Naive thymus-derived CD8-positive, alpha-beta T cell (primary cell): ENCODE measurements at regions not wholly inside any gene's neighbourhood (a gene's known extent, or its start where the extent isn't known, plus 50 kb on each side); places are given as distances from the start of the nearest gene placed in this dataset.

Source experiments
- ATAC-seq, 2 donors: fragments of 150-1000 bp; cut with Tn5 transposase in 1 of 2; sonication (Bioruptor Pico), chemical (Tn5 transposase) in 1 of 2; 1 replicate in 1 of 2; 2 replicates in 1 of 2; pipeline ENCODE4 v1.10.0; 2021; ENCODE audit warnings: mild to moderate bottlenecking in 2 of 2, moderate library complexity in 2 of 2
- POLR2A ChIA-PET: fragments of 350-600 bp; sonication (Branson Sonifier 250); formaldehyde crosslinking; loops from one replicate; lab custom pipeline; 2021; ENCODE audit warnings: antibody characterized with exemption; lab: Charles Lee
- DNase-seq, 10 donors: peaks; one replicate each; pipeline versions ENCODE4 v3.0.0 to v3.0.0-alpha.2; 2020 to 2022
- H3K27ac Mint-ChIP-seq, 10 donors: one replicate each; pipeline ENCODE4 v1.8.0; 2020 to 2022; ENCODE audit warnings: mild to moderate bottlenecking in 10 of 10, mixed read lengths in 10 of 10, moderate library complexity in 4 of 10, inconsistent platforms in 1 of 10
- H3K27me3 Mint-ChIP-seq, 5 donors: one replicate each; pipeline ENCODE4 v1.8.0; 2021 to 2022; ENCODE audit warnings: mixed read lengths in 5 of 5
- H3K36me3 Mint-ChIP-seq, 3 donors: one replicate each; pipeline ENCODE4 v1.8.0; 2020 to 2022; ENCODE audit warnings: mixed read lengths in 3 of 3, mild to moderate bottlenecking in 2 of 3, inconsistent platforms in 1 of 3
- H3K4me1 Mint-ChIP-seq, 4 donors: one replicate each; pipeline ENCODE4 v1.8.0; 2021 to 2022; ENCODE audit warnings: mixed read lengths in 4 of 4
- H3K4me3 Mint-ChIP-seq, 10 donors: one replicate each; pipeline ENCODE4 v1.8.0; 2020 to 2022; ENCODE audit warnings: mild to moderate bottlenecking in 10 of 10, mixed read lengths in 10 of 10, moderate library complexity in 6 of 10, inconsistent platforms in 1 of 10
- H3K9me3 Mint-ChIP-seq, 9 donors: one replicate each; pipeline ENCODE4 v1.8.0; 2020 to 2022; ENCODE audit warnings: mixed read lengths in 9 of 9, mild to moderate bottlenecking in 3 of 9, inconsistent platforms in 1 of 9, moderate library complexity in 1 of 9

DNA sequence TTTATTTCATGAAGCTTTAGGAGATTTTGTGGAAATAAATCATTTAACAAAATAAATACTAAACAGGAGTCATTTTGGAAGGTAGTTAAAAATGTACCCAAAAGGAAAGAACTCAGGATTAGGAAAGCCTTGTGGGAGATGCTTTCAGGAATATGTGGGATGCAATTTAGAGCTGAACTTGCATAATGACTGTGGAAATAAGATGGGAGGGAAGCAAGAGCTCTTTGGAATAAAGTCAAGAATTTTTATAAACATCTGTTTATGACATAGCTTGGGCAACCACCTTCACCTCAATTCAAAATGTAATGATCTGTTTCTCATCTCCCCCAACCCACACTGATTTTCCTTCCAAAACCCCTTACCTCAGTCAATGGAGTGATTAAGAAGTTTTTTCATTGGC, 623.8 kb downstream of the FAT4 start:
- ATAC-seq = no peak
- POLR2A ChIA-PET = no interaction called here
- Mint-ChIP-seq H3K4me3 (no peak overlapping the region), H3K36me3 (peaks cover 0 to 3% (median 0%) of the 10 kb centered on the region in 3 donors), H3K27me3 (no peaks in the 10 kb centered on the region), H3K9me3 (peaks cover 3 to 52% (median 16%) of the 10 kb centered on the region in 9 donors), H3K27ac (no peak overlapping the region), H3K4me1 (no peaks in the 10 kb centered on the region)
- DNase-seq = no peak

- H3K27me3 Mint-ChIP-seq = no peaks in the 10 kb centered on the region
- no peaks in the 10 kb centered on the region for H3K36me3 Mint-ChIP-seq
- no peak for DNase-seq
- no peaks in the 10 kb centered on the region for H3K4me1 Mint-ChIP-seq
- H3K9me3 Mint-ChIP-seq = peaks cover 0 to 43% (median 15%) of the 10 kb centered on the region in 9 donors
- POLR2A ChIA-PET = no interaction called here
- H3K27ac Mint-ChIP-seq = no peak overlapping the region
- H3K4me3 Mint-ChIP-seq = no peak overlapping the region
- no peak for ATAC-seq
Observed at GRCh38 chr4:125940426-125940825, 625.7 kb downstream of the FAT4 start.

GRCh38 chr4:125944966-125945365, 630.2 kb downstream of the FAT4 start:
- Mint-ChIP-seq H3K36me3 (no peaks in the 10 kb centered on the region), H3K4me1 (no peaks in the 10 kb centered on the region), H3K4me3 (no peak overlapping the region), H3K27ac (no peak overlapping the region), H3K9me3 (peaks cover 0 to 23% (median 11%) of the 10 kb centered on the region in 9 donors), H3K27me3 (no peaks in the 10 kb centered on the region)
- POLR2A ChIA-PET = no interaction called here
- ATAC-seq = no peak
- DNase-seq = no peak

DNA sequence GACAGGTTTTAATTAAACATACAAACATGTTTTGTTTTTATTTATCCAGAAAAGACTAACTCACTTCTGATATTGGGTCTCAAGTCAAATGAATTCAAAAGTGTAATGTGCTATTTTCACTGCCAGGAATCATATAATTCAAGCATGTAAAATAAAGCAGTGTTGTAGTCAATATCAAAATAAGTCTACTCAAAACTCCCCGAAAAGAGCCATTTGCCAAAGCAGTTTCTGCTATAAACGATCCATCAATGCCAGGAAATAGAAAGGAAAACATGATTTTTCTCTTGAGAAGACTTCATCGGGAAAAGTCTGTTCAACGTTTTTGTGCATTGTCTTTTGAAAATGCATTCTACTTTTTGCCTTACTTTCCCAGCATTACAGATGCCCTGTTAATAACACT, 633.3 kb downstream of the FAT4 start:
- Mint-ChIP-seq H3K9me3 (peaks cover 0 to 11% (median 2%) of the 10 kb centered on the region in 9 donors), H3K4me3 (no peak overlapping the region), H3K27me3 (no peaks in the 10 kb centered on the region), H3K27ac (no peak overlapping the region), H3K4me1 (no peaks in the 10 kb centered on the region), H3K36me3 (no peaks in the 10 kb centered on the region)
- DNase-seq (no peak), ATAC-seq (no peak)
- POLR2A ChIA-PET = no interaction called here

DNA sequence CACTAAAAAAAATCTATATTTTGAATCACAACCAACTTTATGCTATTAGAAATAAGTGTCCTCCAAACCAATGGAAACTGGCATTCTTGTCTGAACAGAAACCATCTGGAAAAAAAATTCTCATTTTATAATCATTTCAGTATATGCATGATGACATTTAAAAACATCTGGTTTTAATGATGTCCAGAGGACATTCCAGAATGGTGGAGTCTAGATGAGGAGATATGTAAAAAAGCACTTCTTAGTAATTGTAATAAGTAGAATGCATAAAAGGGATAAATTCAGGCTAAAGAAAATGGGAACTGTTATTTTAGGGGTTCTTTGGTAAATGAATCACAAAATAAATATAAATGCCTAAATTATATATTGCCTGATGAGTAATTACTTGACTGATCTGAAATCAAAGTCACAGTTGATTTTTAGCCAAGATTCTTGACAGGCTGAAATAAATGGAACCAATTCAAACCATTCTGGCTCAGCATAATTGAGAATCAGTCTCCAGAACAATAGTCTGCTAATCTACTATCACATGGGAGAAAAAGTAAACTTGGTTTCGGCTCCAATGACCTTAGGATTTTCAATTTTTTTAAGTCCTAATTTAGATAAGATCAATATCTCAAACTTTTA, 636.6 kb downstream of the FAT4 start:
- Mint-ChIP-seq H3K27ac (no peak overlapping the region), H3K4me3 (no peak overlapping the region), H3K36me3 (no peaks in the 10 kb centered on the region), H3K9me3 (peaks cover 0 to 11% (median 1%) of the 10 kb centered on the region in 9 donors), H3K27me3 (no peaks in the 10 kb centered on the region), H3K4me1 (no peaks in the 10 kb centered on the region)
- DNase-seq (no peak), ATAC-seq (no peak)
- POLR2A ChIA-PET = no interaction called here

DNA sequence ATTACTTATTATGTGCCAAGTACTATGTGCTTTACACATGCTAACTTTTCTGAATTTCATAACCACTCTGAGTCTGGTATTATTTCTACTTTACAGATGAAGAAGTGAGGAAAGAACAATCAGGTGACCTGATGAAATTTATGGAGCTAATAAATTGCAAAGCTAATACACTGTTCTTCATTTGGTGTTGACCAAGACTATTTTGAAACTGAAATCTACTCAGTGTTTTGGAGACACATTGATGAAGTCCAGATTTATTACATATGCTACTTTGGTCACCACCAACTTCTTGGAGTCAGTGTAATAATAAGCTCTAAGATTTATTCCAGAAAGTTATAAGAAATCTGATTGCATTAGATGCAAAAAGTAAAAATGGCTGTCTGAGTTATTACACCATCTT, 637.9 kb downstream of the FAT4 start:
- H3K4me3 Mint-ChIP-seq = no peak overlapping the region
- no peaks in the 10 kb centered on the region for H3K27me3 Mint-ChIP-seq
- no peaks in the 10 kb centered on the region for H3K4me1 Mint-ChIP-seq
- ATAC-seq (no peak), DNase-seq (no peak)
- no peak overlapping the region for H3K27ac Mint-ChIP-seq
- no peaks in the 10 kb centered on the region for H3K36me3 Mint-ChIP-seq
- peaks cover 0 to 14% (median 0%) of the 10 kb centered on the region in 9 donors for H3K9me3 Mint-ChIP-seq
- POLR2A ChIA-PET = no interaction called here

DNA sequence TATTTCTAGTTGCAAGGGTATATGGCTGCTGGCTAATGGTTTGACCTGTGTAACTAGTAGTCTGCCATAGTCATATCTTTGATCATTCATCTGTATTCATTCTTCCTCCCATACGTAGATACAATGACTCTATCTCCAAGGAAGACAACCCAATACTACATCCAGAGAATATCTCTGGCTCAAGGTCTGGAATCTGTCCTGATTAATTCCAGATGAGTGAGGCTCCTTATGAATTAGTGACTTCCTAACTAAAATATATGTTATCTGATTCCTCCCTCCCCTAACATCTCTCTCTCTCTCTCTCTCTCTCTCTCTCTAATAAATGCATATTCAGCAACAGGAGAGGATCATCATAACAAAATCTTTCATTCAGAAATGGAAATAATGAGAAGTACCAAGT, 641.5 kb downstream of the FAT4 start:
- H3K27me3 Mint-ChIP-seq = no peaks in the 10 kb centered on the region
- no peak for DNase-seq
- H3K4me3 Mint-ChIP-seq = no peak overlapping the region
- peaks cover 0 to 19% (median 3%) of the 10 kb centered on the region in 9 donors for H3K9me3 Mint-ChIP-seq
- H3K27ac Mint-ChIP-seq = no peak overlapping the region
- no peaks in the 10 kb centered on the region for H3K4me1 Mint-ChIP-seq
- H3K36me3 Mint-ChIP-seq = no peaks in the 10 kb centered on the region
- POLR2A ChIA-PET = no interaction called here
- no peak for ATAC-seq

- H3K27me3 Mint-ChIP-seq = no peaks in the 10 kb centered on the region
- POLR2A ChIA-PET = no interaction called here
Observed at GRCh38 chr4:125958519-125958918, 643.8 kb downstream of the FAT4 start.

GRCh38 chr4:125961626-125962025, 646.9 kb downstream of the FAT4 start:
- ATAC-seq (no peak), DNase-seq (no peak)
- H3K9me3 Mint-ChIP-seq = peaks cover 0 to 33% (median 14%) of the 10 kb centered on the region in 9 donors

More at GRCh38 chr4:125958519-125958918, 643.8 kb downstream of the FAT4 start:
- Mint-ChIP-seq H3K36me3 (no peaks in the 10 kb centered on the region), H3K27ac (no peak overlapping the region), H3K4me1 (no peaks in the 10 kb centered on the region), H3K4me3 (no peak overlapping the region), H3K9me3 (peaks cover 0 to 40% (median 12%) of the 10 kb centered on the region in 9 donors)
- no peak for ATAC-seq
- no peak for DNase-seq

GRCh38 chr4:125975861-125976397, 661.2 kb downstream of the FAT4 start:
- Mint-ChIP-seq H3K9me3 (peaks cover 0 to 18% (median 6%) of the 10 kb centered on the region in 9 donors), H3K27me3 (no peaks in the 10 kb centered on the region), H3K27ac (no peak overlapping the region), H3K36me3 (no peaks in the 10 kb centered on the region), H3K4me3 (no peak overlapping the region), H3K4me1 (no peaks in the 10 kb centered on the region)
- DNase-seq (no peak), ATAC-seq (no peak)
- POLR2A ChIA-PET = no interaction called here

More at GRCh38 chr4:125961626-125962025, 646.9 kb downstream of the FAT4 start:
- Mint-ChIP-seq H3K27me3 (no peaks in the 10 kb centered on the region), H3K27ac (no peak overlapping the region), H3K4me1 (no peaks in the 10 kb centered on the region), H3K36me3 (no peaks in the 10 kb centered on the region), H3K4me3 (no peak overlapping the region)
- POLR2A ChIA-PET = no interaction called here

DNA sequence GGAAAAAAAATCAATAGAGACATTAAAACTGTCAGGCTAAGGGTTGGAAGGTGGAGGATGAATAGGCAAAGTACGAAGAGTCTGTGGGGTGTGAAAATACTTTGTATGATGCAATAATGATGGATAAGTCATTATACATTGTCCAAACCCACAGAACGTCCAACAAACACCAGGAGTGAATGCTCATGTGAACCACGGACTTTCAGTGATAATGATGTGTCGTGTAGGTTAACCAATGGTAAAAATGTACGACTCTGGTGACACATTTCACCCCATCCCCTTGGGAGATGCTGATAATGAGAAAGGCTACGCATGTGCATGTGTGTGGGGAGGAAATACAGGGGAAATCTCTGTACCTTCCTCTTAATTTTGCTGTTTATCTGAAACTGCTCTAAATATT, 665.2 kb downstream of the FAT4 start:
- Mint-ChIP-seq H3K4me3 (no peak overlapping the region), H3K36me3 (no peaks in the 10 kb centered on the region)
- ATAC-seq = no peak

GRCh38 chr4:125983168-125983567, 668.4 kb downstream of the FAT4 start:
- no peak overlapping the region for H3K27ac Mint-ChIP-seq
- H3K27me3 Mint-ChIP-seq = no peaks in the 10 kb centered on the region
- H3K4me3 Mint-ChIP-seq = no peak overlapping the region
- POLR2A ChIA-PET = no interaction called here
- no peaks in the 10 kb centered on the region for H3K36me3 Mint-ChIP-seq
- ATAC-seq (no peak), DNase-seq (no peak)
- H3K4me1 Mint-ChIP-seq = no peaks in the 10 kb centered on the region
- peaks cover 0 to 10% (median 2%) of the 10 kb centered on the region in 9 donors for H3K9me3 Mint-ChIP-seq

More for the DNA sequence above, 665.2 kb downstream of the FAT4 start:
- Mint-ChIP-seq H3K27me3 (no peaks in the 10 kb centered on the region), H3K4me1 (no peaks in the 10 kb centered on the region), H3K9me3 (peaks cover 0 to 10% (median 0%) of the 10 kb centered on the region in 9 donors), H3K27ac (no peak overlapping the region)
- POLR2A ChIA-PET = no interaction called here
- no peak for DNase-seq

GRCh38 chr4:125985856-125986255, 671.1 kb downstream of the FAT4 start:
- ATAC-seq = no peak
- POLR2A ChIA-PET = no interaction called here
- H3K9me3 Mint-ChIP-seq = peaks cover 0 to 12% (median 2%) of the 10 kb centered on the region in 9 donors
- no peak overlapping the region for H3K27ac Mint-ChIP-seq
- H3K4me1 Mint-ChIP-seq = no peaks in the 10 kb centered on the region
- no peak for DNase-seq
- no peaks in the 10 kb centered on the region for H3K27me3 Mint-ChIP-seq
- no peaks in the 10 kb centered on the region for H3K36me3 Mint-ChIP-seq
- H3K4me3 Mint-ChIP-seq = no peak overlapping the region

- DNase-seq (no peak), ATAC-seq (no peak)
- no peak overlapping the region for H3K27ac Mint-ChIP-seq
- peaks cover 0 to 14% (median 2%) of the 10 kb centered on the region in 9 donors for H3K9me3 Mint-ChIP-seq
- H3K4me3 Mint-ChIP-seq = no peak overlapping the region
- H3K36me3 Mint-ChIP-seq = no peaks in the 10 kb centered on the region
- no peaks in the 10 kb centered on the region for H3K4me1 Mint-ChIP-seq
- POLR2A ChIA-PET = no interaction called here
- H3K27me3 Mint-ChIP-seq = no peaks in the 10 kb centered on the region
Observed at GRCh38 chr4:125986307-125986706, 671.6 kb downstream of the FAT4 start.
